ENCODE measurements at regions not wholly inside any gene's neighbourhood (a gene's known extent, or its start where the extent isn't known, plus 50 kb on each side); places are given as distances from the start of the nearest gene placed in this dataset.
"Not testable (repeated sequence)": the region's sequence is repeated elsewhere in the genome, so short reads cannot be mapped to it uniquely, and the experiment has no call there.

DNA sequence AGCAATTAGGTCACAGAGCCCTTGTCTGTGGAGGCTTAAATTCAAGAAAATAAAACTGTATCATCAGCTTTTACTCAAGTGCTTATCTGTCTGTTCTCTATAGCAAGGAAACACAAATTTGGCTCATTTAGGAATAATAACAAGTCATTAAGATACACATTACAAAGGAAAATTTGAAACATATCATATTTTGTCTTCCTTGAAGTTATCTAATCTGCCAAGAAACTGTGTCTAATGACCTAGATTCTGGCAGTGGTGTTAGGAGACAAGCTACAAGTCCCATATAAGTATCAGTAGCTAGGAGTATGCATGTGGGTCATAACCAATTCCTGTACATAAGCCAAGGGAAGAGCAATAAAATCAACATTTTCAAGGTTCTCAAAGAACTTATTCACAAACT, 108.2 kb upstream of the SETMAR start:
- Histone ChIP-seq H3K4me3 (no peak overlapping the region), H3K27ac (no peak overlapping the region), H3K4me1 (no peaks in the 10 kb centered on the region), H3K36me3 (no peaks in the 10 kb centered on the region), H3K9me3 (peaks cover 0 to 10% (median 0%) of the 10 kb centered on the region in 4 donors), H3K27me3 (no peaks in the 10 kb centered on the region)
- intact Hi-C loops (cut with DNase I; ENCODE audit: low total_unique reads): no loop called here
- TF ChIP-seq, protein P1, sequence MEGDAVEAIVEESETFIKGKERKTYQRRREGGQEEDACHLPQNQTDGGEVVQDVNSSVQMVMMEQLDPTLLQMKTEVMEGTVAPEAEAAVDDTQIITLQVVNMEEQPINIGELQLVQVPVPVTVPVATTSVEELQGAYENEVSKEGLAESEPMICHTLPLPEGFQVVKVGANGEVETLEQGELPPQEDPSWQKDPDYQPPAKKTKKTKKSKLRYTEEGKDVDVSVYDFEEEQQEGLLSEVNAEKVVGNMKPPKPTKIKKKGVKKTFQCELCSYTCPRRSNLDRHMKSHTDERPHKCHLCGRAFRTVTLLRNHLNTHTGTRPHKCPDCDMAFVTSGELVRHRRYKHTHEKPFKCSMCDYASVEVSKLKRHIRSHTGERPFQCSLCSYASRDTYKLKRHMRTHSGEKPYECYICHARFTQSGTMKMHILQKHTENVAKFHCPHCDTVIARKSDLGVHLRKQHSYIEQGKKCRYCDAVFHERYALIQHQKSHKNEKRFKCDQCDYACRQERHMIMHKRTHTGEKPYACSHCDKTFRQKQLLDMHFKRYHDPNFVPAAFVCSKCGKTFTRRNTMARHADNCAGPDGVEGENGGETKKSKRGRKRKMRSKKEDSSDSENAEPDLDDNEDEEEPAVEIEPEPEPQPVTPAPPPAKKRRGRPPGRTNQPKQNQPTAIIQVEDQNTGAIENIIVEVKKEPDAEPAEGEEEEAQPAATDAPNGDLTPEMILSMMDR (IDR thresholded peaks at IDR 0.05): no peak
- no peak for TF ChIP-seq POLR2A (IDR thresholded peaks at IDR 0.05)
- TF ChIP-seq EP300 (IDR thresholded peaks at IDR 0.05): no peak
- no peak for TF ChIP-seq POLR2AphosphoS5 (IDR thresholded peaks at IDR 0.05)
- DNase-seq: no peak

DNA sequence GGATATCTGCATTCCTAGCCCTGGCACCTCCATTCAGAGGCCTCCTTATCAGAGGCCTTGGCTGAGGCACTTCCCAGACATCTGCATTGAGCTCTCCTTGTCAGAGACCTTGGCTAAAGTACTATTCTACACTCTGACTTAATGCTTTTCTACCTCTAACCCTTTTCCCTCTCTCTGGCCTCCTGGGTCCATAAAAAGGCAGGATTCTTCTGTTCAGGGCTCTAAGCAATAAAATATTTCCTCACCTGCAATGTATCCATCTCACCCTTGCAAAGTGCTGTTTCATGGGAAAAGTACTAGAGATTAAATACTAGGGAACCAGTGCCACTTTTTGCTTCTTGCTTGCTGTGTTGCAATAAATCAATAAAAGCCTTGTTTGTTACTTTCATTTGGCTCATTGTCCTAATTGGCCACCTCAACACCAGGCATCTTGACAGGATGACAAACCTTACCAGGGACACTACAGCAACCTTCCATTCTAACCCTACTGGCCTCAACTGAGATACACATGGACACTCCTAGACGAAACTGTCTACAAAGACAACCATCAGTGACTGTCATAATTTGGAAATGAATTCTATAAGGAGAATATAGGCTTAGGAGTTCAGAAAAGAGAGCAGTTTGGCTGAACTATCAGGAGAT, 106.5 kb upstream of the SETMAR start:
- intact Hi-C loops (cut with DNase I; ENCODE audit: low total_unique reads): no loop called here
- no peaks in the 10 kb centered on the region for H3K27me3 ChIP-seq
- no peak for TF ChIP-seq EP300 (IDR thresholded peaks at IDR 0.05)
- TF ChIP-seq POLR2AphosphoS5 (IDR thresholded peaks at IDR 0.05): no peak
- no peak for TF ChIP-seq POLR2A (IDR thresholded peaks at IDR 0.05)
- TF ChIP-seq, protein P1 (IDR thresholded peaks at IDR 0.05): no peak
- DNase-seq: no peak
- no peaks in the 10 kb centered on the region for H3K4me1 ChIP-seq
- peaks cover 0 to 15% (median 0%) of the 10 kb centered on the region in 4 donors for H3K9me3 ChIP-seq
- H3K4me3 ChIP-seq: no peak overlapping the region
- WGBS, 5 donors: 76 to 93% (median 88%) methylated on average over 1 of the region's 1 CpG
- no peak overlapping the region for H3K27ac ChIP-seq
- H3K36me3 ChIP-seq: no peaks in the 10 kb centered on the region

DNA sequence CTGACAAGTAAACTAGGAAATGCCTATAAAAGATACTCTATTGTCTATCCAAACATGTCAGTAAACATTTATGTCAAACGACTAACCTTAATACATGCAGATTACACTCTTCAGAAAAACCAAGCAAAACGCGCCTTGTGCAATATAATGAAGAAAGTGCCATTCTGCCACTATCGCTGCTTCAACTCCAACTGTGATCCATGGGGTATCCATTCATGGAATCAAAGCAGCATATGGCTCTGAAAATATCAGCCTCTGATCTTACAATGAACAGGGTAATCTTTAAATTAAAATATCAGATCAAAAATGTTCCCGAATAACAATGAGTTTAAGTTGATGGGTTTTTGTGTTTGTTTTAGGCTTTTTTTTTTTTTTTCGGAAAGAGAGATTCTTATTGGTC, 105.5 kb upstream of the SETMAR start:
- TF ChIP-seq POLR2AphosphoS5 (IDR thresholded peaks at IDR 0.05): no peak
- TF ChIP-seq EP300 (IDR thresholded peaks at IDR 0.05): no peak
- TF ChIP-seq POLR2A (IDR thresholded peaks at IDR 0.05): no peak
- TF ChIP-seq, protein P1 (IDR thresholded peaks at IDR 0.05): no peak
- no peaks in the 10 kb centered on the region for H3K4me1 ChIP-seq
- no peak overlapping the region for H3K4me3 ChIP-seq
- intact Hi-C loops (cut with DNase I; ENCODE audit: low total_unique reads): no loop called here
- no peak for DNase-seq
- no peak overlapping the region for H3K27ac ChIP-seq
- H3K27me3 ChIP-seq: no peaks in the 10 kb centered on the region
- WGBS, 5 donors: 89 to 94% (median 94%) methylated on average over 6 of the region's 6 CpGs
- peaks cover 0 to 7% (median 0%) of the 10 kb centered on the region in 4 donors for H3K9me3 ChIP-seq
- no peaks in the 10 kb centered on the region for H3K36me3 ChIP-seq

DNA sequence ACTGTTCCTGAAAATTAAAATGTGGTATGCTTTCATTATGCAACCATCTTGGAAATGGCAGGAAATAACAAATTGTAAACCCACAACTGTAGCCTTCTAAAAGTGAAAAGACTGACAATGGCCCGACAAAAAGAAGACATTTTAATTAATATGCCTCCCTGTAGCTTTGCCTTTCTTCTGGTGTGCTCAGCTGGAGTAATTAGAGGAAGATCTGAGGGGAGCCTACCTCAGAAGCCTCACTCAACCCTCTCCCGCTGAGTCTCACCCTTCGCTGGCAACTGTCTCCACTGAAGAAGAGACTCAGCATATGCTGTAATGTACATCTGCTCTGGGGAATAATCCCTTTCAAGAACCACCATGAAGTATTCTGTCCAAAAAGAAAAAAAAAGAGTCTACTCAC, 104.7 kb upstream of the SETMAR start:
- no peaks in the 10 kb centered on the region for H3K36me3 ChIP-seq
- H3K27ac ChIP-seq: no peak overlapping the region
- H3K27me3 ChIP-seq: no peaks in the 10 kb centered on the region
- no peak overlapping the region for H3K4me3 ChIP-seq
- TF ChIP-seq, protein P1 (IDR thresholded peaks at IDR 0.05): no peak
- no peak for TF ChIP-seq EP300 (IDR thresholded peaks at IDR 0.05)
- no peak for TF ChIP-seq POLR2AphosphoS5 (IDR thresholded peaks at IDR 0.05)
- TF ChIP-seq POLR2A (IDR thresholded peaks at IDR 0.05): no peak
- DNase-seq: no peak
- 77 to 94% (median 92%) methylated on average over 3 of the region's 3 CpGs for WGBS, 5 donors
- no peaks in the 10 kb centered on the region for H3K4me1 ChIP-seq
- H3K9me3 ChIP-seq: peaks cover 0 to 5% (median 0%) of the 10 kb centered on the region in 4 donors
- intact Hi-C loops (cut with DNase I; ENCODE audit: low total_unique reads): no loop called here

DNA sequence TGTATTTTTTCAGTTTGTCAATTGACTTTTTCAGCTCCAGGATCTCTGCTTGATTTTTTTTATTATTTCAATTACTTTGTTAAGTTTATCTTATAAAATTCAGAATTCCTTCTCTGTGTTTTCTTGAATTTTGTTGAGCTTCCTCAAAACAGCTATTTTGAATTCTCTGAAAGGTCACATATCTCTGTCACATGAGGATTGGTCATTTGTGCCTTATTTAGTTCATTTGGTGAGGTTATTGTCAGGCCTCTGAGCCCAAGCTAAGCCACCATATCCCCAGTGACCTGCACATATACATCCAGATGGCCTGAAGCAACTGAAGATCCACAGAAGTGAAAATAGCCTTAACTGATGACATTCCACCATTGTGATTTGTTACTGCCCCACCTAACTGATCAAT, 98.4 kb upstream of the SETMAR start:
- H3K4me3 ChIP-seq; H3K36me3 ChIP-seq; H3K9me3 ChIP-seq; H3K4me1 ChIP-seq; H3K27ac ChIP-seq; intact Hi-C loops (cut with DNase I; ENCODE audit: low total_unique reads); DNase-seq; H3K27me3 ChIP-seq: not testable (repeated sequence)
